Activated gamma-delta T cell treated with anti-CD3 and anti-CD28 coated beads, Interleukin-2, amount 50 U/mL, for 16 hours (primary cell): ENCODE measurements at regions not wholly inside any gene's neighbourhood (a gene's known extent, or its start where the extent isn't known, plus 50 kb on each side); places are given as distances from the start of the nearest gene placed in this dataset.
"Not testable (repeated sequence)": the region's sequence is repeated elsewhere in the genome, so short reads cannot be mapped to it uniquely, and the experiment has no call there.

Experiments used
- DNase-seq: peaks from one replicate; pipeline ENCODE4 v3.0.0-alpha.2; 2020; ENCODE audit warnings: low read depth

DNA sequence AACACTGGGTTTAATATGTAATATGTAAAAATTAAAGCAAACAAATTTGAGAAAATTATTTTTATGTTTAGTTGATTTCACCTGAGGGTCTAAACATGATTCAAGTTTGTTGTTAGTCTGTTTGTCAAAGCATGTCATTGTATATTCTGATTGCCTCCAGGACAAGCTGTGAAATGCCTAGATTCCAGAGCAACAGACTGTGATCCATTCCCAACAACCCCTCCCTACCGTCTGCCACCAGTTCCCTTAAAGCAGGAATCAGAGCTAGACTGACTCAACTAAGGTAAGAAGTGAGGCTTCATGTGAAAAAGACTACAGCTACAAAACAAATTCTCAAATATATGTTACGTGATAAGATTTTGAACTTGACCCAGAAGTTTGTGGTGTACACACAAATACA is 304.2 kb downstream of the RAB38 start:
- no peak for DNase-seq

DNA sequence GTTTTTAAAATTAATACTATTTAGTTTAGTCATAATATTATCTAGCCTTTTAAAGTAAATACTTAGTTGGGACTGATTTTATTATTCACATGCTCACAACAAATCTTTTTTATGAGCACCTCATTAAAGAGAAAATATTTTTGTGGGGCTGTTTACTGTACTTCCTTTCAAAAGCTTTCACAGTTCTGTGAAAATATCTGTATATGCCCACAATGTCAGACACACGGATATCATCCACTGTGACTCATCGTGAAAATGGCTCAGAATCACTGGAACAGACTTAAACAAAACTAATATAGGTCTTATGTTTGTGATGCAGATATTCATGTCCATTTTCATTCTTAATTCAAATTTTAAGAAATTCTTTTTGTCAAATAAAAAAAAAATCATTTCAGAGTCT is 305.2 kb downstream of the RAB38 start:
- no peak for DNase-seq

DNA sequence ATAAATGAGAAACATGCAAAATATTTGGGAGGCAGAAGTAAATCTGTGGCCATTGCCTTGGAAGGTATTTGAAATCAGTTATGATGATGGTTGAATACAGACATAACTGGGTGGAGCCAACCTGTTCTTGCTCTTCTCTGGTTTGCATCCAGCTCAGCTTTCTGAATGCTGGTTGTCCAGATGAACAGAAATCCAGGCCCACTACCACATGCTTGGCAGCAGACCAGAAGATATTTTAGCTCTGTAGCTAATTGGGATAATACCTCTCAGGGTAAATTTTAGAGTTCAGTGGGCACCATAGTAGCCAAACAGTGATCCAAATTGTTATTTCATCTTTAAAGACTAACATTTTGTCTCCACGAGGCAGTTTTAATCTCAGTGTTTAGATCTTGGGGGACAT is 308.3 kb downstream of the RAB38 start:
- DNase-seq, result no peak

DNA sequence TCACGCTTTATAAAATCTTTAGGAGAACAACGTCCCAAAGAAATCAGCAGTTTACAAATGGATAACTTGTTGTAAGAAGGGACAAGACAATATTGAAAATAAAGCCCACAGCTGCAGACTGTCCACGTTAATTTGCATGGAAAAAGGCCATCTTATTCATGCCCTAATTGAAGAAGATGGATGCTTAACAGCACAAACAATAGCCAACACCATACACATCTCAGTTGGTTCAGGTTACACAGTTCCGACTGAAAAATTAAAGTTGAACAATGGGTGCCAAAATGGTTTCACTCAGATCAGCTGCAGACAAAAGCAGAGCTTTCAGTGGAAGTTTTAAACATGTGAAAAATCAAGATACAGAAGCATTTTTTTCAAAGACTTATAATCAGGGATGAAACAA is 314.2 kb downstream of the RAB38 start:
- no peak for DNase-seq

DNA sequence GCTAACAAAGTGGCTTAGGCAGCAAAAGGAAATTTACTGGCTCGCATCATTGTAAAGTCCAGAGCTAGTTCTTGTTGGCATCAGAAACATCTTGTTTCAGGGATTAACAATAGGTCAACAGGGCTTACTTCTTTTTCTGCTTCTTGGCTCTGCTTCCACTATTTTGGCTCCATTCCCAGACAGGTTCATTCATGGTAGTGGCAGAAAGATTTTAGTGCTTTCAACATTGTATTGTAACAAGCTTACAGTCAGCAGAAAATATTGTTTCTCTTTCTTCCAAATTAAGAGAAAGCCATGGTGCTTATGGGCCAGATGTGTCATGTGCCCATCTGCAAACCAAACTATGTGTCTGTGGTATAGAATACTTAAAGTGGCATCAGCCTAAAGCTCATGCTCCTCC is 315.6 kb downstream of the RAB38 start:
- DNase-seq, result no peak

DNA sequence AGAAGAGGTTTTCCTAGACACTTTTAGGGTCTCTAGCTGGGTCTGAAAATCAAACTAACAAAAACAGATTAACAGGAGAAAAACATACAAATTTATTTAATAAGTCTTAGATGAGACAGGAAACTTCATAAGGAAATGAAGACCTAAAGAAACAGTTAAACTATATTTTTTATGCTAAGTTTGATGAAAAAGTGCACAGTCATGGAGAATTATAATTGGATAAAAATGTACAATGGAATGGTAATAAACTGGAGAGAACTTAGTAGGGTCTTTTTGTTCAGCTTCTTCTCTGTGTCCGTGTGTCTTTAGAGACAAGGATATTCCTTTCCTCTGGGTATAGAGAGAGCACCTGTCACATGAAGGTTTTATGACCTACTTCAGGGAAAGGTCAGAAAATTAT is 323.4 kb downstream of the RAB38 start:
- DNase-seq, result no peak

DNA sequence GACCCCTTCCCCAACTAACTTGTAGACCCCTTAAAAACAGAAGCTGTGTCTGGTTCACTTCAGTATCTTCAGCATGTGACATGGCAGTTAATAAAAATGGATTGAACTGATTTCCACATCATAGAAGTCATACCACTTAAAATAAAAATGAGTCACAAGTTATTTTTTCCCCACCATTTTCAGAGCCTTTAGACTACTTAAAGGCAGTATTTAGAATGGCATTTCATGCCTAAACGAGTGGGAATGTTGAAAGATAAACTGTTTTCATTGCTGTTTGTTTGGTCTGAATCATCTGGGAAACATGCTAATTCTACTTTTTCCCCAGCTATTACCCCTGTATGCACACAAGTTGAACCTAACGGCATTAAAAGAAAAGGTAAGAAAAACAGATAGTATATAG is 324.0 kb downstream of the RAB38 start:
- no peak for DNase-seq

DNA sequence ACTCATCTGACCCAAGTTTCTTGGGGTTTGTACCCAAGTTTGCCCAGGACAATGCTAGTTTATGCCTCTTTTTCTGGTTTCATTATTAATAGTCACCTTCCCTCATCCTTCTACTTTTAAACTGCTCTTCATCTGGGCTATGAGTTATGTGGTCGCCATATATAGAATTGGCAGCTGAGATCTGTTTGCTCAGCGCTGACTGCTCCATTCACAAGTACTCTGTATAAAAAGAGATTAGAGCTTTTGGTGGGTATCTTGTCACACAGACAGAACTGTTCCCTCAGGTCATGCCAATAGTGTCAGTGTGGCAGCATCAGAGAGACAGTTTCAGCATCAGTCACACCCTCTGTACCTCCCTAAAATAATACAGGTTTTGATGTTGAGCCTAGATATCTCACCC is 326.0 kb downstream of the RAB38 start:
- no peak for DNase-seq

DNA sequence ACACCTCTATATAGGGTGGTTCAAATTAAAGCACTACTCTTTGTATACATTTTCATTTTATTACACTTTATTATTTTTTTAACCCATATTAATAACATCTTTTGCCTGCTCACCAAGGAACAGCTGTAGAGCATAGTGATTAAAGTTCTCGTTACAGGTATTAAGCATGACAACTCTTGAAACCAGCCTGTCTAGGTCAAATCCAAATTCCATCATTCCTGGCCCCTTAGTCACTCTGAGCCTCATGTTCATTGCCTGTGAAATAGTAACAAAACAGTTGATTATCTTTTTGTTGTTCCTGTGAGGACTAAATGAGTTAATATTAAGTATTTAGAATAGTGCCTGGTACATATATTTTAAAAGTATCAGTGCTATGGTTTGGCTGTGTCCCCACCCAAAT is 334.5 kb downstream of the RAB38 start:
- no peak for DNase-seq

DNA sequence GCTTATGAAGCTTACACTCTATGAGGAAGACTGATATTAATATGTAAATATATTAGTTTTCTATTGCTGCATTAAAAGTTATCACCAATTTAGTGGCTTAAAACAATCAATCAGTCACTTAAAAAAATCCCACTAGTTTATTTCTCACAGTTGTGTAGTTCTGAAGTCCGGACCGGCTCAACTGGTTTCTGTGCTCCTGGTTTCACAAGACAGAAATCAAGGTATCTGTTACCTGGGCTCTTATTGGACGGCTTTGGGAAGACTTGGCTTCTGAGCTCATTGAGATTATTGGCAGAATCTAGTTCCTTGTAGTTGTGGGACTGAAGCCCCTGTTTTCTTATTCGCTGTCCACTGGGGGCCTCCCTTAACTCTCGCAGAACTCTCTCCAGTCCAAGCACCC is 343.0 kb downstream of the RAB38 start:
- no peak for DNase-seq

DNA sequence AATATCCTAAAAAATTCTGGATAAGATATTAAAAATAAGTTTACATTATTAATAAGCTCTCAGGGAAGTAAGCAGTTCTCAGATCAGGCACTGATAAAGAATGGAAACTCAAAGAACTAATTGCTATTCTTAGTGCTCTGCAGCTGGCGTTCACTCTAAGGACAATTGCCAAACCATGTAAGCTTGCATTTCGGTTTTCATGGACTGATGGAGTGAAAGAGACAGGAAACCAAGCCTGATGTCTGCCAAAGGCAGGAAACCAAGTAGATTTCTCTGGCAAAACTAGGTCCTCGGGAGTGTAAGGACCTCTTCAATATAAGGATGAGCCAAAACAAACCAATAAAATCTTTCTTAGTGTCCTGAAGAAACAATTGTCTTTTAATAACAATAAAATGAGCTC is 355.2 kb downstream of the RAB38 start:
- DNase-seq, result no peak

DNA sequence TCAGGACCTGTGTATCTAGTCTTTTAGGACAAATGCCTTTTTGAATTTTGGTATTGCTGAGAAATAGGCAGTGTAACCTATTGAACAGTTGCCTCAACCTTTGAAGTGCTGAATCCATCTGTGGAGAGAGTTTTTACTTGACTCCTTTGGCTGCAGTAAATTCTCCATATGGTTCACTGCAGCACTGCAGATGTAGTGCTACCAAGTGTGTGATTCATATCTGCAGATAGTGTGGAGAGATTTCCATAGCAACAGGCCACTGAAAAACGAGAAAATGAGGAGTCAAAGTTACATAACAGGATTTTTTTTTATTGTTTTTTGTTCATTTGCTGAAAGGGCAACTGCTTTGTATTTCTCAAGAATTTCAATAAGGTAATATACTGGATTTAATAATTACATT is 356.1 kb downstream of the RAB38 start:
- DNase-seq, result no peak

DNA sequence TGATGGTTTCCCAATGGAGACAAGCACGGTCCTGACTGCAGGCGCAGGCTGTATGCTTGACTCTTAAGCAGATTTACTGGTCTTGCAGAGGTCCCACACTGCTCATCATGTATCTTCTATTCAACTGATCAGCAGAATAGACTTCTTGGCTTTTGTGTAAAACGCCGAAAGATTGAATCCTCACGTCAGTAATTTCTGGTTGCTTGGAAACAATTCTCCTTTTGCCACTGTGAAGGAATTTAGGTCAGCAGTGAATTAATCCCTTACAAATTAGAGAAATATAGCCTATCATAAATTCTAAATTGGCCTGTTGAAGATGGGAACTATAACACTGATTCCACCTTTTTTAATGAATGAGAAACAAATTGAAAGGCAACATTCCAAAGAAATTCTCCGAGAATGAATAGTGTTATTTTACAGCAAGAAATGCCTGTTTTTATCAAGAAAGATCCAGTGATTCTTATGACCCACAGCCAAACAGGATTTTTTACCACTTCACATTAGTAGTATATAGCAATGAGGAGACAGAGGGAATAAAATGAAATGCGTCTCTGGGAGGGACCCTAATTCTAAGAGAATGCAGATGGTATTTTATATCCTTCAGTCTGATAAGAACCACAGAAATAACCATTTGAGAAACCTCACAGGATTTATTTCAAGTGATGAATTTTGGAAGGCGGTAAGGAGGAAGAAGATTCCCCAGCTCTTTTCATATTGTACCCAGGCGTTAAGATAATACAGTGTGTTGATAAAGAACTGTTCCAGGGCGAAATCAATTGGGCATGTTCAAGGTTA is 362.5 kb downstream of the RAB38 start:
- no peak for DNase-seq

DNA sequence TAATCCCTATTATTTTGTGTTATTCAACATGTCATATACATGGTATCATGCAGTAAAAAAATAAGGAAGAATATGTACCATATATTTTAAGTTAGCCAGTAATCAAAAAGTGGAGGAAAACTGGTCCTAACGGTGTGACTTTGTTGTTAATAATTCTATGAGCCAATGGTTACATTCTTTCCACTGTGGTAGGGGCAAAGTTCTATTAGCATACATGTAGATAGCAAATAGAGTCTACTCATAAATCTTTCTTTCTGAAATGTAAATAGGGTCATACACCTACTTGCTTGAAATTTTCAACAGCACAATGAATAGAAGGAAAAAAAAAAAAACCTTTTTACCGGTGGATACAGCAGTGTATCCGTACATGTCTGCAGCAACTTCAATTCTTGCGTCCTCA is 364.8 kb downstream of the RAB38 start:
- DNase-seq, result no peak

DNA sequence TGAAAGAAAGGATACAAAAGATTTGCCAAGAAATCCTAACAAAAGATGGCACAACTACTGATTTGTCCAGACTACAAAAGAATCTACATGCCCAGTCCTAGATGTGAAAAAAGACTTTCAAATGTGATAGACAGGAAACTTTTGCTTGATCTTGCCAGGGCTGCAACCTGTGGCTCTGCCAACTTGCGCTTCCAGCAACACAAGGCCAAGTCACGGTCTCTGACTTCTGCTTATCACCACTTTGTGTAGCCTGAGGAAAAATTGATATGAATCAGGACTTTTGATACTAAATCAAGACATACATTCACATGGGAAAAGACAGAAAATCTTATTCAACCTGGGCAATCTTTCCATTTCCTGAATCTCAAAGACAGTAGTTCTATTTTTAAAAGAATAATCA is 366.0 kb downstream of the RAB38 start:
- no peak for DNase-seq

DNA sequence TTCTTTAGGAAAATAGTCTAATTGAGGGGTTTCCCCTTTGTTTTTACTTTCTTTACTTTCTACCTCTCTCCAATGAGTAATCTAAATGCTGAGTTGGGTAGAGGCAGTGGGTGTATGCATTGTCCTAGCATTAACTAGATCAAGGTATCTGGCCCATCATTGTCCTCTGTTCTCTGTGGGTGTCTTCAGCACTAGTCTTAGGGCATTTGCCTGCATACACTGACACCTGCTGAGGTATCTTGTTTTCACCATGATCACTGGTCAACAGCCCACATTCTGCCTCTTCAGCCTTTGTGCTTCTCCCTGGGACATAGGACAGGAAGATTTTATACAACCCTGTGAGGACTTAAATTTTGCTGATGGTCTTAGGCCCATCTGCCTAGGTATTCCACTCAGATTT is 371.1 kb downstream of the RAB38 start:
- no peak for DNase-seq

DNA sequence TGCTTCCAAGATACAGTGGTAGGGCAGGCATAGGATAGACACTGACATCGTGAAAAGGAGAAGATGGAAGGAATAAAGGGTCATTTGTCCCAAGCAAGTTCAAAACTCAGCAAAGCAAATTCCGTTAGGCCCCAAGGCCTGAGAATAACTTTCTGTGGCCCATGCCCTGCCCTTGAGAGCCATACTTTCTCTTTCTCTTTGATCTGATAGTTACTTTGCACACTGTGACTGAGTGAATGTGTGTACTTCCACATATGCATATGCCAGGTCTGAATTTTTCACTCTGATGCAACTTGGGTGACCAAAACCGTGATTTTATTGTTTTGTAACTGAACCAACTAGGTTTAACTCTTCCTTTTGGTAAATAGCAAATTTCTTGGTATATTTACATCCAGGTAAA is 371.5 kb downstream of the RAB38 start:
- no peak for DNase-seq

DNA sequence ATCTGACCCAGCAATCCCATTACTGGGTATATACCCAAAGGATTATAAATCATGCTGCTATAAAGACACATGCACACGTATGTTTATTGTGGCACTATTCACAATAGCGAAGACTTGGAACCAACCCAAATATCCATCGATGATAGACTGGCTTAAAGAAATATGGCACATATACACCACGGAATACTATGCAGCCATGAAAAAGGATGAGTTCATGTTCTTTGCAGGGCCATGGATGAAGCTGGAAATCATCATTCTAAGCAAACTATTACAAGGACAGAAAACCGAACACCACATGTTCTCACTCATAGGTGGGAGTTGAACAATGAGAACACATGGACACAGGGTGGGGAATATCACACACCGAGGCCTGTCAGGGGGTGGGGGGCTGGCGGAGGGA is 390.4 kb downstream of the RAB38 start:
- not testable (repeated sequence) for DNase-seq

DNA sequence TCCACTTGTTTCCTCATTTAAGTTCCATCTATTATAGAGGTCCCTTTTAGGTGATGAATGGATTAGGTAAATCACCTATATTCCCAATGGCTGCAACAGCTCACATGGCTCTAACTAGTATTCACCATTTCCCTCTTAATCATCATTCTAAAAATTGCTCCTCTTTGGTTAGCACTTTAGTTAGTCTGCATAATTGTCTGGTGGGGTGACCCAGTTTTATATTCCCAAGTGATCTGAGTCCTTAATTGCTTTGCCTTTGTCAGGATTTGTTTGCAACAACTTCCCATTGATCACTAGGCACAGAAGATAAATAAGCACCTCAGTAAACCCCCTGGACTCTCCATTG is 395.2 kb downstream of the RAB38 start:
- DNase-seq, result no peak

DNA sequence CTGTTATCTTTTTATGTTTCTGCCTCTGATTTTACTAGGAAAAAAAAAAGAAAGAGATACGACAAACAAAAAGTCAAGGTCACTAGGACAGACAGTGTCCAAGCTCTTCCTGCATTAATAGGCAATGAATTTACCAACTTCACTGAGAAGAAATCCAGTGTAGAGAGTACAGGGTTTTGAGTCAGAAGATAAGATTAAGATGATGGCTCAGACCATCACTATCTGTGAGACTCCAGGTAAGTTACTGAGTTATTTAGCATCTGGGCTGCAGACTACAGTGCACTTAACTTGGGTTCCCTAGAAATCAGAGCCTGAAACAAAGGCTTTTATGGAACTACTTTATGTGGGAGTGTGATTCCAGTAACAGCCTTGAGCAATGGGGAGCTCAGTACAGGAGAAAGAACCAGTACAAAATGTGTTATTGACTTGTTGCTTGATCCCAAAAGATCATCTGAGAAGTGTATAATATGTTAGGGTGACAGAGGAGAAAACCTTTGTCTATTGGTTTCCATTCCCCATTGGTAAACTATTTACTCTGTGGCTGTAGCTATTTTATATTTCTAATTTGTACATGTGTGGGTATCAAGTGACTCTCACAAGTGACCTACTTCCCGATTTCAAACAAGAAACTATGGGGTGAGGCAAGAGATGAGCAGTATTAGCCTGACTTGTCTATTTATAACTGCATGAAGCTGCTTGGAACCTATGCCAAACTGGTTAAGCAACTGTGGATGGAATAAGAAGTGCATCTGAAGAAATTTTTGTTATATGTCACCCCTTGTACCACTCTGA is 395.8 kb downstream of the RAB38 start:
- no peak for DNase-seq

DNA sequence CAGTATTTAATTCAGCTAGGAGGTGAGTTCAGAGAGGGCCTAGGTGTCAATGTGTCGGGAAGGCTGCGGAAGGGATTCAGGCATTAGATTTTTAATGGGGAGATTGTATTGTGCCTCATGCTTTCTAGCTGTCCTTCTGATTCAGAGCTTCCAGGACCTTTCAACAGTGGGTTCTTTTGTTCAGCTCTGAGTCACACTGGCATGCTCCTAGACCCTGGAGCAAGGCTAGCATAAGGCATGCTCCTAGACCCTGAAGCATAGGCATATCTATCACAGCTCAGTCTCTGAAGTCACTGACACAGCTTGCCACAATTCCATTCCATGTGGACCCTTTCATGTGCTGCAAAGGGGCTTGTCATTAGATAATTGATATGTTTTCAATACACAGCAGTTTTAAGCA is 396.9 kb downstream of the RAB38 start:
- DNase-seq, result no peak

DNA sequence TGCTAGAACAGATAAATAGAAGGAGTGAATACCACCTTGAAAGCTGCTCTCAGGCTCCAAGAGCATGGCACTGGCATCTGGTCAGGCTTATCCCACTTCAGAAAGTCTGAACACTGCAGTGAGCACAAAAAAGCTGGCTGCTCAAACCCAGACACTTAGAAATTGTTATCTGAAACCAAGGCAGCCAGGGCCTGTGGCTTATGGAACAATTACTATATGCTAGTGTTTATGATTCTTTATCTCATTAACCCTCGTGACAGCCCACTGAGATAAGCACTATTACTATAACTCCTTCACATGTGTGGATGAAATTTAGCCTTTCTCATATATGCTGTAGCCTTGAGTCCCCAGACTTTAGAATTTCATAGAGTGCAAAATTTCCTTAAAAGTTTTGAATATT is 400.2 kb downstream of the RAB38 start:
- no peak for DNase-seq

DNA sequence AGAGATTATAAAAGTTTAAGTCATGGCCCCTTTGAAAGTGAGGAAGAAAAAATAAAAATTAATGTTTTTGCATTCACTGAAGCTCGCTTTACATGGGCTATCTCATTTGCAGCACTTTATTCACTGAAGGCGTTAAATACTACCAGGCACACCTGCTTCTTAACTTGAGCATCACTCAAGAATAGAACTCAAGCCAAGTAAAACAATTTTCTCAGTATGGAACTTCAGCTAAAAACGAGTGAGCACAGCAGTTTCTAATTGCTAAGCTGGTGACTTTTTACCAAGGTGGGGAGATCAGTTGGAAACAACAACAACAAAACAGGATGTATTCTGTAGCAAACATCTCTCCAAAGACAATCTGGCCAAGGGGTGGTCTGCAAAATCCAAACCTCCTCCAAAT is 405.6 kb downstream of the RAB38 start:
- no peak for DNase-seq

DNA sequence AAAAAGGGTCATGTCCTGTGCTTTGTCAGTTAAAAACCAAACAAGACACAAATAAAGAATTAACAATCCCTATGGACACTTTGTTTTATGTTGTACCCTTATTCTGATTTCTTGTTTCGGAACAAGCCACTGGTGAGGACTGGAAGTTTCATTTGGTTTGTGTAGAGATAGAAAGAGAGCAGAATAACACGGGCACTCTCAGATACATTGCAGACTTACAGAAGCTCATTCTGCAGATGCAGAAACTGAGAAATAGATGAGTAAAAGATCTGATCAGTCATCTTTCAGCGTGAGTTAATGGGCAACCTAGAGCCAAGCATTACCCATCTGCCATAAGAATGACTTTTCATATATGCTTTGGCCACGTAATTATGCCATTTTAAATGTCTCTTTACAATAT is 407.6 kb downstream of the RAB38 start:
- no peak for DNase-seq
